ENCODE measurements at regions not wholly inside any gene's neighbourhood (a gene's known extent, or its start where the extent isn't known, plus 50 kb on each side); places are given as distances from the start of the nearest gene placed in this dataset.

DNA sequence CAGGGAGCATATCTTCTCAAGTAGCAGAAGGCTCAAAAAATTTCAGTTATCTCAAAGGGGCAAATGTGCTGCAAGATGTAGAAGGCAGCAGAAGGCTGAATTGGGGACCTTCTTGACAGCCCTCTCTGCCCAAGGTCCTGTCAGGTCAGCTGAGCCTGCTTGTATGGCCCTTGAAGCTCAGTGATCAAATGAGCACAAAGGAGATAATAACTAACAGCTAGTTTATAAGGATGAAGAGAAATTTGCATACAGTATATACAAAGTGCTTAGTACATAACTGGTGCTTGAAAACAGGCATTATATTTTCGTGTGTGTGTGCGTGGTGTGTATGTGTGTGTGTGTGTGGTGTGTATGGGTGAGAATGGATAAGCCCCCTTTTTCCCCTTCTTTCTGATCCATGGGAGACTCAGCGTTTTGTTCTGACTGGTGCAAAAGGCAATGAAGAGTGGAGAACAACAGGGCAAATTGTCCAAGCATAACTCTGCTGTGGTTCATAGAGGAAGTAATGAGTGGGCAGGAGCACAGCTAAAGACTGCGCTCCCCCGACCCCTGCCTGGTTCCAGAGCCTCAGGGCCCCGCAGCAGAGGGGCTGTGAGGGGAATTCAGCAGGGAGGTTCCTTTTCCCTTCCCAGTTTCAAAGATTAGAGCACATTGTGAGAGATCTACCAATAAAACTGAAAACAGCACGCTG is 356.8 kb upstream of the NR2F2 start:
- Mint-ChIP-seq H3K4me3 (no peak overlapping the region), H3K9me3 (peaks cover 4% of the 10 kb centered on the region), H3K27ac (no peak overlapping the region), H3K36me3 (no peaks in the 10 kb centered on the region), H3K4me1 (no peaks in the 10 kb centered on the region)
- ATAC-seq: no peak
- no peak for DNase-seq (ENCODE audit: low spot score in 2 of 2)

DNA sequence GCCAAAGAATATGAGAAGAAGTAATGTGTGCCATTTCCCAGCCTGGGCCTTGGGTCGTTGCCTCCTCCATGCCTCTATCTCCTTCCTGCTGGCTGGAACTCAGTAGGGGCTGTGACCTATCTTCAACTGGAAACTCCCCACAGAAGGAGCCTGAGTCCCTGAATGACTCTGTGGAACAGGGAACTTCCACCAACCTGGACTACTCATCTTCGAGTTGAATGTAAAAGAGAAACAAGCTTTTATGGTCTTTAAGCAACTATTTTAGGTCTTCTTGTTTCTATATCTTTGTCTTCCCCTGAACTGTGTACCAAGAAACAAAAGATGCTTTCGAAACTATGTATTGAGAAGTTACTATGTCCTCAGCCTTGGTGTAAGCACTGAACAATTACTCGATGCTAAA is 355.3 kb upstream of the NR2F2 start:
- peaks cover 4% of the 10 kb centered on the region for H3K9me3 Mint-ChIP-seq
- DNase-seq (ENCODE audit: low spot score in 2 of 2) (no peak), ATAC-seq (peak; percentile 13)
- no peak overlapping the region for H3K4me3 Mint-ChIP-seq
- H3K27ac Mint-ChIP-seq: no peak overlapping the region
- no peaks in the 10 kb centered on the region for H3K36me3 Mint-ChIP-seq
- H3K4me1 Mint-ChIP-seq: no peaks in the 10 kb centered on the region

DNA sequence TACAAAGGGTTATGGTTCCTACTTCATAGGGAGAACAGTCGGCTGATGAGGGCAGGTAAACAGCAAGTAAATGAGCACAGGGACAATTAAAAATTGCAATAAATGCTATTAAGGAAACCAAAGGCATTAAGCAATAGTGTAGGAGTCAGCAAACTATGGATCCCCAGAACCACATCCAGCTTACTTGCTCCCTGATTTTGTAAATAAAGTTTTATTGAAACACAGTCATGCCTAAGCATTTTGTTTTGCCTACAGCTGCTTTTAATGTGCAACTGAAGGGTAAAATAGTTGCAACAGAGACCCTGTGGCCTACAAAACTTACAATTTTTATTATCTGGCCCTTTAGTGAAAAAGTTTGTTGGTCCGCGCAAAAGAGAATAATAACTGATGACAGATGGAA is 351.2 kb upstream of the NR2F2 start:
- no peaks in the 10 kb centered on the region for H3K4me1 Mint-ChIP-seq
- DNase-seq (ENCODE audit: low spot score in 2 of 2) (no peak), ATAC-seq (no peak)
- no peak overlapping the region for H3K4me3 Mint-ChIP-seq
- H3K9me3 Mint-ChIP-seq: peaks cover 4% of the 10 kb centered on the region
- no peaks in the 10 kb centered on the region for H3K36me3 Mint-ChIP-seq
- H3K27ac Mint-ChIP-seq: no peak overlapping the region

DNA sequence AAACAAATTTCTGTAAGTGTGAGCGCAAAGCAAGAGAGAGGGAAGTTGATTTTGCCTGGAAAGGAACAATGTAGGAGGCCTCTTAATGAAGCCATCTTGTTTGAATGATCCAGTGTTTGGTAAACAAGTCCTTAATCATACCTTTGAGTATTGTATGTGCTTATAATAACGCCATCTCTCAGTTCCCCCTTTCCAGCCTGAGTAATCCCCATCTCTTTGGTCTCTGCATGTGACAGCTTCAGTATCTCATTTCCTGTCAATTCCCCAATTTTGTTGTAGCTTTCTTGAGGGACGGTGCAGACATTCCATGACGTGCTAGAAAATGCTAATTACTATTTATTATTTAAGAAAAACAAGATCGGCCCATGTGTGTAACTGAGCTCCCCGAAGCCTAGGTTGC is 349.3 kb upstream of the NR2F2 start:
- DNase-seq (ENCODE audit: low spot score in 2 of 2) (no peak), ATAC-seq (no peak)
- Mint-ChIP-seq H3K9me3 (no peaks in the 10 kb centered on the region), H3K27ac (no peak overlapping the region), H3K4me1 (no peaks in the 10 kb centered on the region), H3K36me3 (no peaks in the 10 kb centered on the region), H3K4me3 (no peak overlapping the region)

DNA sequence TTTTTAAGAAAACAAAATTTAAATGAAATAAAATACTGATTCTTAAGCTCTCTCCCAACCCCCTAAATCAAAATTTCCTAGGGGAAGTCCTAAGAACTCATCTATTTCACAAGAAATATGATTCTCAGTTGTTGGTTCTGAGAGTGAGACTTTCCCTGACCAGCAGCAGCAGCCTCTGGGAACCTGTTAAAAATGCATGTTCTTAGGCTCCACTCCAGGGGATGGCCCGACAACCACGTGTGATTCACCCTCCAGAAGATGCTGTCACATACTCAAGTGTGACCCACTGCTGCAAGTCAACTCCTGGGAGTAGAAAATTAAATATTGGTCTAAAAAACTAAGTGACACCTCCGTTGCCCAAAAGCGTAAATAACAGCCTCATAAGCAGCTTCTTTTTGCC is 343.2 kb upstream of the NR2F2 start:
- H3K36me3 Mint-ChIP-seq: peaks cover 7% of the 10 kb centered on the region
- peaks cover 12% of the 10 kb centered on the region for H3K4me1 Mint-ChIP-seq
- peaks cover 9% of the 10 kb centered on the region for H3K9me3 Mint-ChIP-seq
- DNase-seq (ENCODE audit: low spot score in 2 of 2): no peak
- H3K4me3 Mint-ChIP-seq: no peak overlapping the region
- no peak overlapping the region for H3K27ac Mint-ChIP-seq
- no peak for ATAC-seq

DNA sequence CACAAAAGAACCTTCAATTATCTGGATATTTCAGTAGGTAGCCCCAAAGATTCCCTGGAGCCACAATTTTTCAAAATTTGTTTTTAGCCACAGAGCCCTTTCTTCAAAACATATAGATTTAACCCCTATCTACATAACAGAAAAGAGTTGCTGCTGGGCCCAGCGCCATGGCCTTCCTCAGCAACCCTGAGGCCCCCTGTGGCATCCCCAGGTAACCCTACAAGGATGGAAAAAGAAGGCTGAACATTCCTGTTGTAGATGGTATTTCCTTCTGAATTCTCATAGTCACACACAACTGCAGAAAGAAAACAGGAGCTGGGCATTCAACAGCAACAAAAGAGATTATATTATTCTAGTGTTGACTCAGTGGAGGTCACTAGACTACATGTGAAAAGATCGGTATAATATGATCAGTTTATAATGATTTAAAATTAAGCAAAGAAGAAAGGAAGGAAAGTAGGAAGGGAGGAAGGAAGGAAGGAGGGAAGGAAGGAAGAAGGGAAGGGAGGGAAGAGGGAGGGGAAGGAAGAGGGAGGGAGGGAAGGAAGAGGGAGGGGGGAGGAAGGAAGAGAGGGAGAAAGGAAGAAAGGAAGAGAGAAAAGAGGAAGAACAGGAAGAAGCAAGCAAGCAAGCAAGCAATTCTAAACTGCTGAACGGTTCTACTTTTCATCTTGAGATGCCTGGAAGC is 342.5 kb upstream of the NR2F2 start:
- Mint-ChIP-seq H3K4me3 (no peak overlapping the region), H3K27ac (no peak overlapping the region), H3K4me1 (peaks cover 12% of the 10 kb centered on the region), H3K9me3 (peaks cover 9% of the 10 kb centered on the region), H3K36me3 (peaks cover 7% of the 10 kb centered on the region)
- no peak for ATAC-seq
- no peak for DNase-seq (ENCODE audit: low spot score in 2 of 2)

DNA sequence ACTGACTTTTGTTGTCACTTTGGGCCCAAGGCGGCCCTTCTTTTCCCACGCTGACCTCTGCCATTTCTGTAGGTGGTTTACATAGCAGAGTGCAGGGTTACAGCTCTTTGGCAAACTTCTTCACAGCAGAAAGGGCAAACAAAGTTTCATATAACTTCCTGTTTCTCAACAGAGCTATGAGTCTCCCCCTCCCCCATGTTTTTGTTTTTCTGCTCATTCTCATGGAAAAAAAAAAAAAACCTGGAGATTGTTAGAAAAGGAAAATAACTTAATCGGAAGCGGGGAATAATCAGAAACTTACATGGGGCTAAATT is 342.0 kb upstream of the NR2F2 start:
- H3K36me3 Mint-ChIP-seq: peaks cover 7% of the 10 kb centered on the region
- H3K9me3 Mint-ChIP-seq: peaks cover 9% of the 10 kb centered on the region
- H3K4me1 Mint-ChIP-seq: peaks cover 12% of the 10 kb centered on the region
- no peak overlapping the region for H3K4me3 Mint-ChIP-seq
- no peak overlapping the region for H3K27ac Mint-ChIP-seq
- ATAC-seq (no peak), DNase-seq (ENCODE audit: low spot score in 2 of 2) (no peak)

DNA sequence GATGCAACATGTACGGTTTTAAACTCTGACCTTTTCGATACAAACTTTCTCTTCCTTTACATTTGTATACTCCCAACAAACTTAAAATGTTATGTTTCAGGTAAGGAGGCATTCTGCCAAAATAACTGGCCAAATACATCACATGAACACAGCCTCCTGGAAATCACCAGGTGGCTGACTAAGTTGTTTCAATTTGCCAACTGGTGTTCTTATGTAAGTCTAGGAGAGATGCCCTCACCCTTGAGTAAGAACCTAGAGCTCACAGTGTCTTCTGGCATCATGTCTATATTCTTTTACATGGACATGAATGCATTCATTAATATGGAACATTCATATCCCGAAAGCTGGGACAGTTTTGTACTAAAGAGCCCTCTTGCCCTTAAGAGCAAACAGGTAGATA is 341.1 kb upstream of the NR2F2 start:
- H3K36me3 Mint-ChIP-seq: peaks cover 7% of the 10 kb centered on the region
- no peak overlapping the region for H3K4me3 Mint-ChIP-seq
- peaks cover 12% of the 10 kb centered on the region for H3K4me1 Mint-ChIP-seq
- DNase-seq (ENCODE audit: low spot score in 2 of 2): no peak
- no peak for ATAC-seq
- no peak overlapping the region for H3K27ac Mint-ChIP-seq
- peaks cover 9% of the 10 kb centered on the region for H3K9me3 Mint-ChIP-seq

DNA sequence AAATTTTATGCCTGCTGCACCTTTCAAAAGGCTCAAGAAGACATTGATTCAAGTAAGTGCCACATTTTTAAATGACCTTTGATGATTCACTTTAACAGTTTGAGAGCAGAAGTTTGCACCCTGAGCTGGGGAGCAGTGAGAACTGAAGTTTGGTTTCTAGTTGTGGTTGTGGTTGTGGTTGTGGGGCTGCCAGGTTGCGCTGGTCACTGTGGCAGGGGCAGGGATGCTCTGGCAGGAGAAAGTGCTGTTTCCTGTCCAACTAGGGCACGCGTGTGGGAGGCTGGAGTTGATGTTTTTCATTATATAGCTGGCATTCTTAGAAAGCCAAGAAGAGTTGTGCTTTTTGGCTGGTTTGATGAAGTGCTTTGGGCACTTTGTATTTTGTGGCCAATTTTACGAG is 339.7 kb upstream of the NR2F2 start:
- H3K36me3 Mint-ChIP-seq: peaks cover 7% of the 10 kb centered on the region
- DNase-seq (ENCODE audit: low spot score in 2 of 2) (peak; percentile 5 to 56), ATAC-seq (peak; percentile 48)
- H3K4me1 Mint-ChIP-seq: peaks cover 12% of the 10 kb centered on the region
- no peak overlapping the region for H3K4me3 Mint-ChIP-seq
- H3K27ac Mint-ChIP-seq: peak overlapping the region; percentile 43
- peaks cover 9% of the 10 kb centered on the region for H3K9me3 Mint-ChIP-seq

DNA sequence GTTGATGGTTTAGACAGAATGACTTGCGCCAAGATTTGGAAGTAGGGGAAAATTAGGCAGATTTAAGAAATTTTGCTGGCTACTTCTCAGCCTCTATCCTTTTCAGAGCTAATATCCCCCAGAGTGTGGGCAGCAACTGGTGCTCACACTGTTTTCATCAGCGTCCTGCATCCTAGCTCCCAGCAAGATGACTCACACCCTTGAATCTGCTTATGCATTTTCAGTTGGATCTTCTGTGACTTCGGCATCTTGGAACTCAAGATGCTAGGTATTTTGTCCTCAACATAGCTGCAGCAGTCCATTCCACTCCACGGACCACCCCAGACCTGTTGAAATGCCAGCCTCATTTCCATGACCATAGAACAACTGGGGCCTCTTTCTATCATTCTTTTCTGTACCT is 336.1 kb upstream of the NR2F2 start:
- Mint-ChIP-seq H3K36me3 (peaks cover 7% of the 10 kb centered on the region), H3K4me3 (no peak overlapping the region), H3K9me3 (peaks cover 5% of the 10 kb centered on the region), H3K4me1 (peaks cover 12% of the 10 kb centered on the region), H3K27ac (no peak overlapping the region)
- ATAC-seq (no peak), DNase-seq (ENCODE audit: low spot score in 2 of 2) (no peak)

DNA sequence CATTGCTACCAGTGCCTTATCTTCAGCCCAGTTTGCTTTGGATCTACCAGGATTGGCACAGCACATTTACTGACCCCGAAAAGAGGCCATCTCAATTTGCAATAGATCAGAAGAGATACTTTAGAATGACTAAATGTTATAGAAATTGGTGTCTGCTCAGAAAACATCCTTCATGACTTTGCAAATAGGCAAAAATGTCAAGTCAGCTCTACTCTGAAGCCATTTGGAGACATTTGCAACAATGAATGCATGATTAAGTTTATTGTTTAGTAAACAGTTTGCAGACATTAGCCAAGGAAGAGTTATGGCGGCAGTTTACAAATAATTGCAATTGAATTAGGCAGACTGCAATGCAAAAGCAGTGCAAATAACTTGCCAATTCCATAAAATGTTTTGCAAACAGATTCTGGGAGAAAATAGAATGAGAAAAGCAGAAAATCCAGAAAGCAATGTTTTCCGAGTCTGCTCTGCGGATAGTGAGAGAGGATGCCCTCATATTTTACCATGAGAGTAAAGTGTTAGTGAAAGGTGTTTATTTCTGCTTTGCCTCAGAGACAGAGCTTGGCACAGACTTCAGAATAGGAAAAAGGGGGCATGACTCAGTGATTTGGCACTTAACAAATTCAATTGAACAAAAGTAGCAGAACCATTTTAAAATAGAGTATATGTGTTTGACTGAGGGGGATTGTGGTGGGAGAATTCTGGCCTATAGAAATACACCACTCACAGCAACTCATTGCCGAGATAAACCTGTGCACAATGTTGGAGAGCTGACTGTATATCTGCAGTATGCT is 334.9 kb upstream of the NR2F2 start:
- H3K36me3 Mint-ChIP-seq: peaks cover 5% of the 10 kb centered on the region
- H3K4me3 Mint-ChIP-seq: no peak overlapping the region
- ATAC-seq (no peak), DNase-seq (ENCODE audit: low spot score in 2 of 2) (no peak)
- no peak overlapping the region for H3K27ac Mint-ChIP-seq
- peaks cover 5% of the 10 kb centered on the region for H3K4me1 Mint-ChIP-seq
- no peaks in the 10 kb centered on the region for H3K9me3 Mint-ChIP-seq

DNA sequence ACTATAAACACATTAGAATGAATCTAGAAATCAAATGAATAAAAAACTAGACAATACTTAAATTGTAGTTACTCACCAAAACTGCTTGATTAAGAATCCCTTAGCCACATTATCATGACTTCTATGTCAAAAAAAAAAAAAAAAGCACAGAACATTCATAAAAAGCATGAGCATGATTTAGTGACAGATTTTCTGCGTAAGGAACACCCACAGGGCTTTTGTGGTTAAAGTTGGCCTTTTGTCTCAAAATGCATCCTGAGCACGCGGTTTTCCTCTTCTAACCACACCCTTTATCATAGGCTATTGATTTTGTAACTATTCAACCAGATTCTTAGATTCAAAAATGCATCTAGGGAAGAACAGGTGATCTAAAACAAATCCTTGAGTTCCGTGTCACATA is 334.0 kb upstream of the NR2F2 start:
- ATAC-seq (peak; percentile 48), DNase-seq (ENCODE audit: low spot score in 2 of 2) (no peak)
- Mint-ChIP-seq H3K36me3 (no peaks in the 10 kb centered on the region), H3K27ac (no peak overlapping the region), H3K4me3 (no peak overlapping the region), H3K4me1 (no peaks in the 10 kb centered on the region), H3K9me3 (no peaks in the 10 kb centered on the region)

DNA sequence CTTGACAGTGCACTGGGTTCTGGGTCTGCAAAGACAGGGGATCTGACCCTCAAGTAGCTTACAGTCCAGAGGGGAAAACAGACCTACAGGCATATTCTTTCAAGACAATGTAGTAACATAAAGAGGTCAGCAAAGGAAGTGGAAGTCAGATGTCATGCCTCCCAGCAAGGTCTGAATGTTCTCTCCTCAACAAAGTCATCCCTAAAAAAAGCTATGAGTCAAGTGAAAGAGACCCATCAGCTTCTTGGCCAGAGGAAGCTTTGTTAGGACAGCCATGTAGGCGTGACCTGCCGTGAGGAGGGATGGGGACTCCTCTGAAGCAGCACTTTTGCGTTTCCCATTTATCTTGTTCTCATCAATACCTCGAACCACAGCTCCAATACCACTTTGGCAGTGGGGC is 331.6 kb upstream of the NR2F2 start:
- Mint-ChIP-seq H3K4me1 (no peaks in the 10 kb centered on the region), H3K36me3 (no peaks in the 10 kb centered on the region), H3K9me3 (no peaks in the 10 kb centered on the region), H3K4me3 (no peak overlapping the region), H3K27ac (no peak overlapping the region)
- no peak for DNase-seq (ENCODE audit: low spot score in 2 of 2)
- no peak for ATAC-seq

DNA sequence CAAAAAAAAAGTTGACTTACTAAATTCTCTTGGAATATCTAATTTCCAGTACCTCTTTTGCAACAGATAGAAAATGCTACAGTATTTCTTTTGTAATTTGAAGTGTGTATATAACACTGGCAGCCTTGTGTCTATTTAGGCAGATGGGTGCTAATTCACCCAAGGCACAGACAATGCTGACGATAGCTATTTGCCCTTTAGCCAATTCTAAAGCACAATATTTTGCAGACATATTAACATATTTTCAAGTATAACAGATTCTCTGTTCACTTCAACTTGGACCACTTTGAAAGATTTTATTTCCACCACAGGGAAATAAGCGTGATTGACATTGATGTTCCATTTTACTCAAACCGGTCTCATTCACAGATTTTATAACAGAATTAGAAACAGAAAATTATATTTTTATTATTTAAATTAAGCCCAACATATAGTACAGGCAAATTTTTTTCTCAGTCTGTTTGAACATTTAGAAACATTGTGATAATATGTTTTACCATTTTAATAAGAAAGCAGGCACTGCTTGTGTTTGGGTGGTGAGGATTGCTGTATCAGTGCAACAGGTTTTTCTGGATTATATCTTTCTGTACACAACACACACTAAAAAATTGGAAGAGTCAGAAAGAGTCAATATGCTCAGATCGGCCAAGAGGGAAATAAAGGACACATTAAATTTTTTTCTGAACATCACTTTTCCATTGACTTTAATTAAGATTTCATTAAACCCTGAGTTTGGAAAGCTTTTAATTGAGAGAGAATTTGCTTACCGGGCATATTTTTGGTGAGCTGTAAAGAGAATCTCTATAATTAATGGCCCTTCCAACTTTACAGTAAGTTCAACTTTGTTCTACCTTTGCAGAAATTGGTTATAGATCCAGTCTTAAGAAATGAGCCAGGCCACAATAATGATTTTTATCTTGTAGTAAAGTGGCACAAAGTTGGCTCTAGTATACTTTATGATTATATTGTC is 327.3 kb upstream of the NR2F2 start:
- DNase-seq (ENCODE audit: low spot score in 2 of 2) (no peak), ATAC-seq (no peak)
- H3K4me3 Mint-ChIP-seq: no peak overlapping the region
- peaks cover 6% of the 10 kb centered on the region for H3K9me3 Mint-ChIP-seq
- no peak overlapping the region for H3K27ac Mint-ChIP-seq
- H3K4me1 Mint-ChIP-seq: no peaks in the 10 kb centered on the region
- no peaks in the 10 kb centered on the region for H3K36me3 Mint-ChIP-seq

DNA sequence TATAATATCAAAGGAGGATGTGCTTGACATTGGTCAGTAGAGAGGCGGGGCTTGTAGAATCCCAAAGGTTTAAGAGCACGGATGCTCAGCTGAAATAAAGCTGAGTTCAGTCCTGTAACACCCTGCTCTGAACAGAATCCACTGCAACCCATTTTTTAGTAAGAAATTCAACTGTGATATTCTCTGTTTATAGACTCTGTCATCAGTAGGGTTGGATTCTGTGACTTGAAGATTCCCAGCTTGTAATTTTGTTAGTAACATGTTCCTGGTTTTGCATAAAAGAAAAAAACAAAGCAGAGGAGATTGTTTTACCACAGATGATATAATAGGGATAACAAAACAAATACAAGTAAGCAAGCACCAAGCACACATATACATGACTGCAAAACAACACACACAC is 324.6 kb upstream of the NR2F2 start:
- H3K36me3 Mint-ChIP-seq: no peaks in the 10 kb centered on the region
- no peak overlapping the region for H3K4me3 Mint-ChIP-seq
- peaks cover 6% of the 10 kb centered on the region for H3K9me3 Mint-ChIP-seq
- ATAC-seq (no peak), DNase-seq (ENCODE audit: low spot score in 2 of 2) (no peak)
- no peak overlapping the region for H3K27ac Mint-ChIP-seq
- no peaks in the 10 kb centered on the region for H3K4me1 Mint-ChIP-seq

Data from stimulated activated effector memory CD8-positive, alpha-beta T cell treated with anti-CD3 and anti-CD28 coated beads, Interleukin-12 subunit alpha, Interleukin-12 subunit beta, amount 100 ng/mL, for 72 hours (primary cell).